Fibroblast of lung (primary cell): ENCODE measurements at regions not wholly inside any gene's neighbourhood (a gene's known extent, or its start where the extent isn't known, plus 50 kb on each side); places are given as distances from the start of the nearest gene placed in this dataset.

Experiments
- CTCF ChIP-seq, 2 donors: IDR thresholded peaks in 1 of 2; conservative IDR thresholded peaks in 1 of 2; 1 replicate in 1 of 2; 2 replicates in 1 of 2; pipeline ENCODE4 v1.5.1; 2011 to 2012; ENCODE audit warnings: low read length in 2 of 2, control low read depth in 1 of 2, inconsistent platforms in 1 of 2, low read depth in 1 of 2, mild to moderate bottlenecking in 1 of 2
- EZH2 ChIP-seq: IDR thresholded peaks from 2 replicates; pipeline ENCODE4 v1.5.1; 2012; ENCODE audit warnings: low read length, control low read depth, mild to moderate bottlenecking; ENCODE audit errors: missing control alignments

- no peak for TF ChIP-seq EZH2
- TF ChIP-seq CTCF (conservative IDR thresholded peaks at IDR 0.05 in 1 of 2, IDR thresholded peaks at IDR 0.05 in 1 of 2; ENCODE audit: low read depth in 1 of 2, low read length in 2 of 2): no peak
These were observed 100.8 kb downstream of the TOMM20 start for GRCh38 chr1:235027862-235028250.
